Stomach (tissue), 8 donors: ENCODE measurements at regions not wholly inside any gene's neighbourhood (a gene's known extent, or its start where the extent isn't known, plus 50 kb on each side); places are given as distances from the start of the nearest gene placed in this dataset.

Experiments used
- DNase-seq, 2 donors: peaks; one replicate each; pipeline versions ENCODE4 v3.0.0 to v3.0.0-alpha.2; 2013 to 2019
- H3K27ac ChIP-seq, 5 donors: fragments of 200-600 bp in 4 of 5; sonication (generic) in 4 of 5; one replicate each; pipeline ENCODE4 v1.5.1; 2013 to 2019; ENCODE audit warnings: mild to moderate bottlenecking in 1 of 5, moderate library complexity in 1 of 5
- H3K27me3 ChIP-seq, 3 donors: fragments of 200-600 bp; sonication (generic); one replicate each; pipeline ENCODE4 v1.5.1; 2017 to 2019; ENCODE audit warnings: mixed run types in 1 of 3
- H3K36me3 ChIP-seq, 4 donors: fragments of 200-600 bp; sonication (generic); 1 replicate in 3 of 4; 2 replicates in 1 of 4; pipeline ENCODE4 v1.5.1; 2016 to 2019
- H3K4me1 ChIP-seq, 4 donors: fragments of 200-600 bp; sonication (generic); one replicate each; pipeline ENCODE4 v1.5.1; 2016 to 2019
- H3K4me3 ChIP-seq, 4 donors: fragments of 200-600 bp; sonication (generic) in 3 of 4; one replicate each; pipeline ENCODE4 v1.5.1; 2016 to 2019; ENCODE audit warnings: mild to moderate bottlenecking in 1 of 4
- H3K9me3 ChIP-seq, 4 donors: fragments of 200-600 bp; sonication (generic); one replicate each; pipeline ENCODE4 v1.5.1; 2016 to 2019
- EP300 ChIP-seq: sonication (generic); formaldehyde crosslinking; IDR thresholded peaks from one replicate; pipeline ENCODE4 v1.6.1; 2017; ENCODE audit warnings: antibody characterized with exemption
- POLR2A ChIP-seq, 4 donors: fragments of 450-650 bp; IDR thresholded peaks; one replicate each; pipeline ENCODE4 v1.6.1; 2016; ENCODE audit warnings: antibody characterized with exemption in 4 of 4, control low read depth in 2 of 4, mild to moderate bottlenecking in 1 of 4, moderate library complexity in 1 of 4
- POLR2AphosphoS5 ChIP-seq, 3 donors: sonication (generic); formaldehyde crosslinking; IDR thresholded peaks; one replicate each; pipeline ENCODE4 v1.6.1; 2016; ENCODE audit warnings: antibody characterized with exemption in 3 of 3
- WGBS, 5 donors: extraction: QIAGEN DNeasy Blood & Tissue Kit in 3 of 5; methylation state at CpG; one replicate each; pipeline versions ENCODE4 v1.1.5 to v1.1.7; 2013 to 2018; 5-methylcytosine and 5-hydroxymethylcytosine counted together
- intact Hi-C: fragments of 100-400 bp; cut with DNase I; formaldehyde crosslinking; loops from one replicate; pipeline ENCODE4 v1.15.1; 2023; ENCODE audit warnings: low total_unique reads
- TF ChIP-seq, protein P1 (sequence below), 7 experiments: fragments of 450-650 bp in 4 of 7; fragments of 200-600 bp in 3 of 7; sonication (generic) in 3 of 7; IDR thresholded peaks; one replicate each; pipeline ENCODE4 v1.5.1; 2016 to 2019; ENCODE audit warnings: antibody characterized with exemption in 7 of 7, control low read depth in 2 of 7, mild to moderate bottlenecking in 1 of 7
- donor health status: healthy with polysubstance abuse.
- donor health status: Bipolar disorder and iron deficiency.
- donor health status: healthy.

DNA sequence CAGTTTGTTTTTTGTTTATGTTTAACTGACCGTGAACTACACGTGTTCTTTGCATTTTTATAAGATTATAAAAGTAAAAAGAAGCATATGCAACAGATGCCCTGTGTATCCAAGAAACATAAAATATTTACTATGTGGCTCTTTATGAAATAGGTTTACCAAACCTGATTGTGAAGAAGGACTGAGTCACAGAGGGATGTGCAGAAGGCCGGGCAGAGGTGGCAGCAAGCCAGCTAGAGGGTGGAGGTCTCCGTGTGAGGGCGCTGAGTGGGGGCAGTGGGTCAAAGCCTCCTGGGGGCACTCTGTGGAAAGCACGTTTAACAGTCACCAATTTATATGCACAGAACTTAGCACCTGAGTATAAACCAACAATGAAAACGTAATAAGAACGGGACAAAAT, 97.2 kb downstream of the TMEM18 start:
- H3K27ac ChIP-seq: no peak overlapping the region
- peaks cover 0 to 3% (median 0%) of the 10 kb centered on the region in 3 donors for H3K27me3 ChIP-seq
- H3K4me3 ChIP-seq: no peak overlapping the region
- intact Hi-C loops: no loop called here
- H3K4me1 ChIP-seq: no peaks in the 10 kb centered on the region
- H3K9me3 ChIP-seq: peaks cover 0 to 20% (median 6%) of the 10 kb centered on the region in 4 donors
- WGBS, 5 donors: 61 to 68% (median 63%) methylated on average over 8 of the region's 8 CpGs
- no peaks in the 10 kb centered on the region for H3K36me3 ChIP-seq
- TF ChIP-seq POLR2AphosphoS5 (IDR thresholded peaks at IDR 0.05): no peak
- DNase-seq: no peak

DNA sequence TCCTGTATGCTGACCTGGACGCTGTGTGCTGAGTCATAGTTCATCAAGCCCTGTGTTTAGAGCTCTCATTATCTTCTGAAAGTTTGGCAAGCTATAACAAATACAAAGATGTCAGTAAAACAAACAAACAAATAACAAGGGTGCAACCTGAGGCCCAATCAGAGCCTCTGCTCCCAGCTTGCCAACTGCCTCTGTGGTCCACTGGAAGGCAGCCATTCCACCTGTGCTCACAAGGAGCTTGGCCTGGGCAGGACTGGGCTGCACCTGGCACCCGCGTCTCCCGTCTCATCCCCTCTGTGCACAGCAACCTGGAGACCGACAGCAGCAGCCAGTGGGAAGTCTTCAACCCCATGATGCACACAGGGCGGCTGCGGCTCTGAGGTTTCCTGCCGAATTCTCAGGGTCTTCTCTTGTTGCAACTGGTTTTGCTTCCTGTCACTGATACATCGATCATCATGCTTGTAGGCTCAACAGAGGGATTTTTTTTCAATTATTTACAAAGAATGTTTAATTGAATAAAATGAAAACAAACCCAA, 97.8 kb downstream of the TMEM18 start:
- no peak for DNase-seq
- Histone ChIP-seq H3K27me3 (peaks cover 0 to 3% (median 0%) of the 10 kb centered on the region in 3 donors), H3K9me3 (peaks cover 0 to 25% (median 6%) of the 10 kb centered on the region in 4 donors), H3K4me1 (no peaks in the 10 kb centered on the region), H3K4me3 (no peak overlapping the region), H3K27ac (no peak overlapping the region), H3K36me3 (no peaks in the 10 kb centered on the region)
- TF ChIP-seq POLR2A (IDR thresholded peaks at IDR 0.05) (no peak), EP300 (no peak), POLR2AphosphoS5 (IDR thresholded peaks at IDR 0.05) (no peak)
- TF ChIP-seq, protein P1, sequence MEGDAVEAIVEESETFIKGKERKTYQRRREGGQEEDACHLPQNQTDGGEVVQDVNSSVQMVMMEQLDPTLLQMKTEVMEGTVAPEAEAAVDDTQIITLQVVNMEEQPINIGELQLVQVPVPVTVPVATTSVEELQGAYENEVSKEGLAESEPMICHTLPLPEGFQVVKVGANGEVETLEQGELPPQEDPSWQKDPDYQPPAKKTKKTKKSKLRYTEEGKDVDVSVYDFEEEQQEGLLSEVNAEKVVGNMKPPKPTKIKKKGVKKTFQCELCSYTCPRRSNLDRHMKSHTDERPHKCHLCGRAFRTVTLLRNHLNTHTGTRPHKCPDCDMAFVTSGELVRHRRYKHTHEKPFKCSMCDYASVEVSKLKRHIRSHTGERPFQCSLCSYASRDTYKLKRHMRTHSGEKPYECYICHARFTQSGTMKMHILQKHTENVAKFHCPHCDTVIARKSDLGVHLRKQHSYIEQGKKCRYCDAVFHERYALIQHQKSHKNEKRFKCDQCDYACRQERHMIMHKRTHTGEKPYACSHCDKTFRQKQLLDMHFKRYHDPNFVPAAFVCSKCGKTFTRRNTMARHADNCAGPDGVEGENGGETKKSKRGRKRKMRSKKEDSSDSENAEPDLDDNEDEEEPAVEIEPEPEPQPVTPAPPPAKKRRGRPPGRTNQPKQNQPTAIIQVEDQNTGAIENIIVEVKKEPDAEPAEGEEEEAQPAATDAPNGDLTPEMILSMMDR (IDR thresholded peaks at IDR 0.05): no peak
- intact Hi-C loops: no loop called here
- 76 to 83% (median 80%) methylated on average over 9 of the region's 9 CpGs for WGBS, 5 donors

DNA sequence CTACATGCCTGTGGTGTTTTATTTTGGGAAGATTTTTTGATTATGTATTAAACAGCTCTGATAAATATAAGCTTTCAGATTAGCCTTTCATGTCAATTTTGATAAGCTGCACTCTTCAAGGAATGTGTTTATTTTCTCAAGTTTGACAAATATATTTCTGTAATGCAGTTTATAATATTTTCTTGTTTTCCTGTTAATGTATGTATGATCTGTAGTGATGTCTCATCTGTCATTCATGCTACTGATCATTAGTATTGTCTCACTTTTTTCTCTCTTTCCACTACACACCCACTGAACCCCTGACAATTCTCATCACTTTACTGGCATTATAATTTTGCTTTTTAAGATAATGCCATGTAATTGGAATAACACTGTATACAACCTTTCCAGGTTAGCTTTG, 100.9 kb downstream of the TMEM18 start:
- no peak for DNase-seq
- H3K4me3 ChIP-seq: no peak overlapping the region
- no peaks in the 10 kb centered on the region for H3K4me1 ChIP-seq
- H3K9me3 ChIP-seq: peaks cover 0 to 28% (median 13%) of the 10 kb centered on the region in 4 donors
- no peak for TF ChIP-seq EP300
- TF ChIP-seq POLR2A (IDR thresholded peaks at IDR 0.05): no peak
- no peak for TF ChIP-seq POLR2AphosphoS5 (IDR thresholded peaks at IDR 0.05)
- TF ChIP-seq, protein P1 (IDR thresholded peaks at IDR 0.05): no peak
- H3K27ac ChIP-seq: no peak overlapping the region
- peaks cover 0 to 7% (median 0%) of the 10 kb centered on the region in 3 donors for H3K27me3 ChIP-seq
- H3K36me3 ChIP-seq: no peaks in the 10 kb centered on the region
- intact Hi-C loops: no loop called here

DNA sequence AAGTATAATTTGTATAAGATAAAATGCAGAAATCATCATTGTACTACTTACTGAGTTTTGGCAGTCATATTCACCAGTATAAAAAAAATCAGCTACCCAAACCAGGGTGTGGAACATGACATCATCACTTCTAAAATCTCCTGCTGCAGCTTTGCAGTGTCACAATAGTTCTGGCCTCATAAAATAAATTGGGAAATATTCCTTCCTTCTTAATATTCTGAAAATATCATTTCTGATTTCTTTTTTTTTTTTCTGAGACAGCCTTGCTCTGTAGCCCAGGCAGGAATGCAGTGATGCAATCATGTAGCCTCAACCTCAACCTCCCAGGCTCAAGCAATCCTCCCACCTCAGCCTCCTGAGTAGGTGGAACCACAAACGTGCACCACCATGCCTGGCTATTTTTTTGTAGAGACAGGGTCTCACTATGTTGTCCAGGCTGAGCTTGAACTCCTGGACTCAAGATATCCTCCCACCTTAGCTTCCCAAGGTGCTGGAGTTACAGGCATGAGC, 101.4 kb downstream of the TMEM18 start:
- Histone ChIP-seq H3K27me3 (peaks cover 0 to 7% (median 0%) of the 10 kb centered on the region in 3 donors), H3K27ac (no peak overlapping the region), H3K36me3 (no peaks in the 10 kb centered on the region), H3K4me3 (no peak overlapping the region), H3K9me3 (peaks cover 0 to 30% (median 17%) of the 10 kb centered on the region in 4 donors), H3K4me1 (no peaks in the 10 kb centered on the region)
- intact Hi-C loops: no loop called here
- DNase-seq: no peak
- 60 to 75% (median 66%) methylated on average over 1 of the region's 1 CpG for WGBS, 5 donors
- no peak for TF ChIP-seq EP300
- TF ChIP-seq, protein P1 (IDR thresholded peaks at IDR 0.05): no peak
- no peak for TF ChIP-seq POLR2A (IDR thresholded peaks at IDR 0.05)
- TF ChIP-seq POLR2AphosphoS5 (IDR thresholded peaks at IDR 0.05): no peak

DNA sequence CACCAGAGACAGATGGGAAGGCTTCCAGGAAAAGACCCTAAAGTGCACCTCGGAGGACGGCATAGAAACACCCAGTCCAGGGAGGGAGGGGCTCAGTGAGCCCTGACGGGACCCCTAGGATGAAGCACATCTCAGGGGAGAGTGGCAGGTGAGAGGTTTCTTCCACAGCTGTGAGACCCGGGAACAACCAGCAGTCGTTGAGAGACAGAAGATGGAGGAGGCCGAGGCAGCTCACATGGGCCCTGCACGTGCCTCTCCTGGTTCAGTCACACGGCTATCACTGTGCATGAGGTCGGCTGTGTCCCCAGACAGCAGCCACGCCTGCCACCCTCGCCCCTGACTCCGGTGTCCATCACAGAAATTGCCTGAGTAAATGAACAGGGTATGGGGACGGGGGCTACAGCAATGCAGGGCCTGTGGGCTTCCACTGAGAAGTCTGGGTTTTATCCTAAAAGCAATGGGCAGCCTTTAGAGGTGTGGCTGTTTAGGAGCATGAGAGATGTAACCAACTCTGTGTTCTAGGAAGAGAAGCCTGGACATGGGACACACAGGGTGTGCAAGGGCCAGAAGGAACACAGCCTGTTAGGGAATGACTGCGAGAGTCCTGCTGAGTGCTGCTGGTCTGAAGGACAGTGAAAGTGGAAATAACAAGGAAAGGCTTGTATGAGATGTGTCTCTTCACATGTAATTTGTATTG, 102.0 kb downstream of the TMEM18 start:
- intact Hi-C loops: no loop called here
- Histone ChIP-seq H3K36me3 (no peaks in the 10 kb centered on the region), H3K27ac (no peak overlapping the region), H3K4me1 (no peaks in the 10 kb centered on the region), H3K27me3 (peaks cover 0 to 7% (median 0%) of the 10 kb centered on the region in 3 donors), H3K9me3 (peaks cover 0 to 30% (median 17%) of the 10 kb centered on the region in 4 donors), H3K4me3 (no peak overlapping the region)
- 77 to 93% (median 88%) methylated on average over 11 to 14 of the region's 14 CpGs for WGBS, 5 donors
- TF ChIP-seq EP300 (no peak), POLR2AphosphoS5 (IDR thresholded peaks at IDR 0.05) (no peak), POLR2A (IDR thresholded peaks at IDR 0.05) (no peak)
- TF ChIP-seq, protein P1 (IDR thresholded peaks at IDR 0.05): no peak
- no peak for DNase-seq
